WTC11 (cell line): ENCODE measurements at regions not wholly inside any gene's neighbourhood (a gene's known extent, or its start where the extent isn't known, plus 50 kb on each side); places are given as distances from the start of the nearest gene placed in this dataset.

ENCODE experiments used
- ATAC-seq: fragments of 200-7000 bp; cut with Tn5 transposase; 2 replicates; pipeline ENCODE4 v1.10.0; 2021; ENCODE audit warnings: mild to moderate bottlenecking, moderate library complexity
- CTCF ChIA-PET: fragments of 300-600 bp; sonication (Branson Sonifier 250); formaldehyde crosslinking; loops from one replicate; lab custom pipeline; 2021; ENCODE audit warnings: antibody characterized with exemption; lab: Charles Lee
- POLR2A ChIA-PET: fragments of 350-600 bp; sonication (Branson Sonifier 250); formaldehyde crosslinking; loops from one replicate; lab custom pipeline; 2021; ENCODE audit warnings: antibody characterized with exemption; lab: Charles Lee
- DNase-seq: peaks from one replicate; pipeline ENCODE4 v3.0.0; 2021; ENCODE audit warnings: low spot score
- H3K27ac Mint-ChIP-seq: 2 replicates; pipeline ENCODE4 v1.8.0; 2021; ENCODE audit warnings: mixed read lengths
- H3K27me3 Mint-ChIP-seq: 2 replicates; pipeline ENCODE4 v1.8.0; 2021; ENCODE audit warnings: low read depth, mild to moderate bottlenecking, moderate library complexity, mixed read lengths
- H3K36me3 Mint-ChIP-seq: 2 replicates; pipeline ENCODE4 v1.8.0; 2021; ENCODE audit warnings: mixed read lengths
- H3K4me1 Mint-ChIP-seq: 2 replicates; pipeline ENCODE4 v1.8.0; 2022; ENCODE audit warnings: mixed read lengths
- H3K4me3 Mint-ChIP-seq: 2 replicates; pipeline ENCODE4 v1.8.0; 2021; ENCODE audit warnings: mild to moderate bottlenecking, moderate library complexity, mixed read lengths
- H3K9me3 Mint-ChIP-seq: 2 replicates; pipeline ENCODE4 v1.8.0; 2021; ENCODE audit warnings: mixed read lengths
- CREB1 ChIP-seq: sonication (generic); formaldehyde crosslinking; IDR thresholded peaks from 2 replicates; pipeline ENCODE4 v1.8.0; 2023; ENCODE audit warnings: mild to moderate bottlenecking, missing genetic modification reagents
- ELF4 ChIP-seq: sonication (generic); formaldehyde crosslinking; IDR thresholded peaks from 2 replicates; pipeline ENCODE4 v1.8.1; 2022; ENCODE audit warnings: low read depth, mild to moderate bottlenecking, moderate library complexity, missing genetic modification reagents
- EMX1 ChIP-seq: fragments of 250-450 bp; sonication (Bioruptor Pico); IDR thresholded peaks from 2 replicates; pipeline ENCODE4 v1.8.0; 2021; ENCODE audit warnings: mild to moderate bottlenecking
- FOXJ3 ChIP-seq: sonication (generic); formaldehyde crosslinking; IDR thresholded peaks from 2 replicates; pipeline ENCODE4 v1.9.0; 2021; ENCODE audit warnings: missing genetic modification reagents, mild to moderate bottlenecking, borderline replicate concordance
- GRHL2 ChIP-seq: fragments of 250-450 bp; sonication (Bioruptor Pico); IDR thresholded peaks from 2 replicates; pipeline ENCODE4 v1.8.0; 2022; ENCODE audit warnings: mild to moderate bottlenecking, moderate library complexity; ENCODE audit not compliant: insufficient replicate concordance, severe bottlenecking
- NFE2L1 ChIP-seq: sonication (generic); formaldehyde crosslinking; IDR thresholded peaks from 2 replicates; pipeline ENCODE4 v1.8.1; 2023; ENCODE audit warnings: missing genetic modification reagents
- NR3C1 ChIP-seq: sonication (generic); formaldehyde crosslinking; conservative IDR thresholded peaks from 2 replicates; pipeline ENCODE4 v1.8.1; 2023; ENCODE audit warnings: low read depth, mild to moderate bottlenecking, missing genetic modification reagents
- PRRX2 ChIP-seq: fragments of 250-450 bp; sonication (Bioruptor Pico); IDR thresholded peaks from 2 replicates; pipeline ENCODE4 v1.8.0; 2021; ENCODE audit warnings: mild to moderate bottlenecking
- RELA ChIP-seq: sonication (generic); formaldehyde crosslinking; IDR thresholded peaks from 2 replicates; pipeline ENCODE4 v1.8.1; 2022; ENCODE audit warnings: missing genetic modification reagents, mild to moderate bottlenecking, borderline replicate concordance
- SMAD3 ChIP-seq: sonication (generic); formaldehyde crosslinking; IDR thresholded peaks from 2 replicates; pipeline ENCODE4 v1.8.0; 2022; ENCODE audit warnings: missing genetic modification reagents, mild to moderate bottlenecking, borderline replicate concordance
- SOX15 ChIP-seq: fragments of 250-450 bp; sonication (Bioruptor Pico); IDR thresholded peaks from 2 replicates; pipeline ENCODE4 v1.9.0; 2021; ENCODE audit warnings: mild to moderate bottlenecking
- TCF7 ChIP-seq: sonication (generic); formaldehyde crosslinking; IDR thresholded peaks from 2 replicates; pipeline ENCODE4 v1.8.0; 2022; ENCODE audit warnings: mild to moderate bottlenecking, low read depth, missing genetic modification reagents, moderate library complexity
- ZNF138 ChIP-seq: sonication (generic); formaldehyde crosslinking; conservative IDR thresholded peaks from 2 replicates; pipeline ENCODE4 v1.8.1; 2022; ENCODE audit warnings: mild to moderate bottlenecking, moderate library complexity, missing genetic modification reagents
- ZNF263 ChIP-seq: sonication (generic); formaldehyde crosslinking; IDR thresholded peaks from 2 replicates; pipeline ENCODE4 v1.8.1; 2022; ENCODE audit warnings: low read depth, mild to moderate bottlenecking, moderate library complexity, missing genetic modification reagents
- ZNF671 ChIP-seq: fragments of 250-450 bp; sonication (Bioruptor Pico); IDR thresholded peaks from 2 replicates; pipeline ENCODE4 v1.8.0; 2021; ENCODE audit warnings: mild to moderate bottlenecking
- TF ChIP-seq, protein P1 (sequence below): sonication (generic); formaldehyde crosslinking; IDR thresholded peaks from 2 replicates; pipeline ENCODE4 v1.8.0; 2022; ENCODE audit warnings: mild to moderate bottlenecking, missing genetic modification reagents
- TF ChIP-seq, protein P2 (sequence below): fragments of 250-450 bp; sonication (Bioruptor Pico); IDR thresholded peaks from 2 replicates; pipeline ENCODE4 v2.1.2; 2022; ENCODE audit warnings: mild to moderate bottlenecking, moderate library complexity
- TF ChIP-seq, protein P3 (sequence below): sonication (generic); formaldehyde crosslinking; IDR thresholded peaks from 2 replicates; pipeline ENCODE4 v1.8.1; 2022; ENCODE audit warnings: low read depth, missing genetic modification reagents, borderline replicate concordance

DNA sequence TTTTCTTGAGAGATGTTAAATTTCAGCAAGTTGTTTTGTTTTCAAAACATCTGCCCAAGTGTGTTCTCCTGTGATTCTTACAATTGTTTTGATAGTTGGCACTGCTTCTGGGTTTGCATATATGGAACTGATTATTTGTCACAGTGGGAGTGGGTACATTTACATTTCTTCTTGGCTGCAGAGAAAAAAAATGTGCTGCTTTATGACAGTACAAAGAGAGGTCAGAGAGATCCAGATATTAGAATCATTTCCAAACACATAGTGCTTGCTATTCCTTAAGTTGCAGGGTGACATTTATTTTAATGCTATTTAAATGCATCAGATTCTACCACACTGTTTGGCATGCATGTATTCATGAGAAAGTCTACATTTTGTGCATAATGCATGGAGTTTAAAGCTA lies 303.5 kb upstream of the MDGA2 start (continued):
- TF ChIP-seq, protein P1, sequence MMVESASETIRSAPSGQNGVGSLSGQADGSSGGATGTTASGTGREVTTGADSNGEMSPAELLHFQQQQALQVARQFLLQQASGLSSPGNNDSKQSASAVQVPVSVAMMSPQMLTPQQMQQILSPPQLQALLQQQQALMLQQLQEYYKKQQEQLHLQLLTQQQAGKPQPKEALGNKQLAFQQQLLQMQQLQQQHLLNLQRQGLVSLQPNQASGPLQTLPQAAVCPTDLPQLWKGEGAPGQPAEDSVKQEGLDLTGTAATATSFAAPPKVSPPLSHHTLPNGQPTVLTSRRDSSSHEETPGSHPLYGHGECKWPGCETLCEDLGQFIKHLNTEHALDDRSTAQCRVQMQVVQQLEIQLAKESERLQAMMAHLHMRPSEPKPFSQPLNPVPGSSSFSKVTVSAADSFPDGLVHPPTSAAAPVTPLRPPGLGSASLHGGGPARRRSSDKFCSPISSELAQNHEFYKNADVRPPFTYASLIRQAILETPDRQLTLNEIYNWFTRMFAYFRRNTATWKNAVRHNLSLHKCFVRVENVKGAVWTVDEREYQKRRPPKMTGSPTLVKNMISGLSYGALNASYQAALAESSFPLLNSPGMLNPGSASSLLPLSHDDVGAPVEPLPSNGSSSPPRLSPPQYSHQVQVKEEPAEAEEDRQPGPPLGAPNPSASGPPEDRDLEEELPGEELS (CRISPR knock-in tag), result no peak
- TF ChIP-seq PRRX2 (CRISPR knock-in tag), result no peak
- TF ChIP-seq, all 79 proteins: peak for 0

DNA sequence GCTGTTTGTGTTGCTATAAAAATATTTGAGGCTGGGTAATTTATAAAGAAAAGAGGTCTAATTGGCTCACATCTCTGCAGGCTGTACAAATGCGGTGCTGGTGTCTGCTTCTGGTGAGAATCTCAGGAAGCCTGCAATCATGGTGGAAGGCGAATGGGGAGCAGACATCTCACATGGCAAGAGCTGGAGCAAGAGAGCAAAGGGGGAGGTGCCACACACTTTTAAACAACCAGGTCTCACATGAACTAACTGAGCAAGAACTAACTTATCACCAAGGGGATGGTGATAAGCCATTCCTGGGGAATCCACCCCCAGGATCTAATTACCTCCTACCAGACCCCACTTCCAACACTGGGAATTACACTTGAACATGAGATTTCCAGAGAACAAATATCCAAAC lies 300.7 kb upstream of the MDGA2 start:
- DNase-seq (no peak), ATAC-seq (no peak; the same call in 1 of the 2 replicates)
- no peak for TF ChIP-seq RELA (CRISPR knock-in tag)
- no peak for TF ChIP-seq EMX1 (CRISPR knock-in tag)
- TF ChIP-seq NFE2L1 (CRISPR knock-in tag), result no peak
- no peak for TF ChIP-seq GRHL2
- TF ChIP-seq ELF4 (CRISPR knock-in tag), result no peak
- TF ChIP-seq, protein P2, sequence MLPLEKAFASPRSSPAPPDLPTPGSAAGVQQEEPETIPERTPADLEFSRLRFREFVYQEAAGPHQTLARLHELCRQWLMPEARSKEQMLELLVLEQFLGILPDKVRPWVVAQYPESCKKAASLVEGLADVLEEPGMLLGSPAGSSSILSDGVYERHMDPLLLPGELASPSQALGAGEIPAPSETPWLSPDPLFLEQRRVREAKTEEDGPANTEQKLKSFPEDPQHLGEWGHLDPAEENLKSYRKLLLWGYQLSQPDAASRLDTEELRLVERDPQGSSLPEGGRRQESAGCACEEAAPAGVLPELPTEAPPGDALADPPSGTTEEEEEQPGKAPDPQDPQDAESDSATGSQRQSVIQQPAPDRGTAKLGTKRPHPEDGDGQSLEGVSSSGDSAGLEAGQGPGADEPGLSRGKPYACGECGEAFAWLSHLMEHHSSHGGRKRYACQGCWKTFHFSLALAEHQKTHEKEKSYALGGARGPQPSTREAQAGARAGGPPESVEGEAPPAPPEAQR (CRISPR knock-in tag), result no peak
- ChIA-PET CTCF (no interaction called here), POLR2A (no interaction called here)
- H3K27me3 Mint-ChIP-seq, result peaks cover 3% of the 10 kb centered on the region
- H3K4me3 Mint-ChIP-seq, result no peak overlapping the region
- peaks cover 7% of the 10 kb centered on the region for H3K36me3 Mint-ChIP-seq
- H3K4me1 Mint-ChIP-seq, result peaks cover 8% of the 10 kb centered on the region; the same call in 1 of the 2 replicates
- no peak overlapping the region for H3K27ac Mint-ChIP-seq
- H3K9me3 Mint-ChIP-seq, result peaks cover 37% of the 10 kb centered on the region

DNA sequence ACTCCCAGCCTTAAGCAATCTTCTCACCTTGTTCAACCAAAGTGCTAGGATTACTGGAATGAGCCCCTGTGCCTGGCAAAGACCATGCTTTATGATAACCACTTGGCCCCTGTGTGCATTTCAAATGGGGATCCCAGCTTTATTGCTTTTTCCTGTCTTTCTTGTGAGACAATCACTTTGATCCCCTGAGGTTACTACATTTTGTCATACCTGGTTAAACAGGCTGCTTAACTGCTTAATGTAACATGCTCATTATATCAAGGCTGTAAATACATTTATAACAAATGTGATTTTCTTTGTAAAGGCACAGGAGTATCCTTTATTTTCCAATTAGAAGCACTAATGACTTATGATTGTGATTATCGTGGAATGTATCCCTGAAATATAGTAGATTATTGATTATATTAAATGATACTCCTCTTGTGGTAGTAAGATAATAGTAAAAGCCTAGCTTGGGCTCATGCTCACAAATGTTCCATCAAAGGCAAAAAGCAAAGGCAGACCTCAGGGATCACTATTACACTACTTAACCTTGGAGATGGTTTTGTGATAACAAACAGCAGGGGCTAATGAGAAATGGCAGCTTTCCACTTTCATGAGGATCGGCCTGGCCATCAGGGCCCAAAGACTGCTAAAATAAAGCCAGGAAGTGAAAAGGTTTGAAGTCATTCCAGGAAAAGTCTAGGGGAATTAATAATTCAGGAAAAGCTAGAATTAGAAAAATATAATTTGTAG lies 290.8 kb upstream of the MDGA2 start:
- DNase-seq, result no peak
- POLR2A ChIA-PET, result no interaction called here
- TF ChIP-seq TCF7 (no peak), ZNF671 (no peak), CREB1 (CRISPR knock-in tag) (no peak)
- TF ChIP-seq, protein P3, sequence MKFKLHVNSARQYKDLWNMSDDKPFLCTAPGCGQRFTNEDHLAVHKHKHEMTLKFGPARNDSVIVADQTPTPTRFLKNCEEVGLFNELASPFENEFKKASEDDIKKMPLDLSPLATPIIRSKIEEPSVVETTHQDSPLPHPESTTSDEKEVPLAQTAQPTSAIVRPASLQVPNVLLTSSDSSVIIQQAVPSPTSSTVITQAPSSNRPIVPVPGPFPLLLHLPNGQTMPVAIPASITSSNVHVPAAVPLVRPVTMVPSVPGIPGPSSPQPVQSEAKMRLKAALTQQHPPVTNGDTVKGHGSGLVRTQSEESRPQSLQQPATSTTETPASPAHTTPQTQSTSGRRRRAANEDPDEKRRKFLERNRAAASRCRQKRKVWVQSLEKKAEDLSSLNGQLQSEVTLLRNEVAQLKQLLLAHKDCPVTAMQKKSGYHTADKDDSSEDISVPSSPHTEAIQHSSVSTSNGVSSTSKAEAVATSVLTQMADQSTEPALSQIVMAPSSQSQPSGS (CRISPR knock-in tag), result no peak
- Mint-ChIP-seq H3K4me1 (peaks cover 11% of the 10 kb centered on the region), H3K9me3 (peaks cover 23% of the 10 kb centered on the region), H3K36me3 (no peaks in the 10 kb centered on the region), H3K27ac (no peak overlapping the region), H3K27me3 (peaks cover 9% of the 10 kb centered on the region), H3K4me3 (no peak overlapping the region)
- CTCF ChIA-PET, result no interaction called here
- ATAC-seq, result no peak

DNA sequence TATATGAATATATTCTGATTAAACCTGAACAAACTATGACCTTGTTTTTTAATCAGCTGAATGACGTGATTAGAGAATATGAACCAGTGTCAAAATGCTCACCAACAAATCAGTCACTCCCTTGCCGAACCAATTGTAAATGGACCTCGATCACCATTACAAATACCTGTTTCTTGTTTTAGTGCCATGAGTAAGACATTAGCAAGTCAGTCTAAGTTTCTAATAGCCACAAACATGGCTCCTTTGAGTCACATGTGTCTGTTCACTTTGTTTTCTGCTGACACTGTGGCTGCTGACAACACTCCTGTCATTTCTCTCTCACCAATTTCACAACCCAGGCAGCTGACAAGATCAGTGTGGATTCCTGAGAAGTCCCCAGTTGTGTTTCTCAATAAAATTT lies 286.2 kb upstream of the MDGA2 start:
- no peak overlapping the region for H3K27ac Mint-ChIP-seq

More for the DNA sequence above, 286.2 kb upstream of the MDGA2 start:
- Mint-ChIP-seq H3K27me3 (no peaks in the 10 kb centered on the region; the same call in 1 of the 2 replicates), H3K4me1 (peaks cover 13% of the 10 kb centered on the region), H3K4me3 (no peak overlapping the region), H3K9me3 (peaks cover 19% of the 10 kb centered on the region), H3K36me3 (no peaks in the 10 kb centered on the region)
- TF ChIP-seq NR3C1 (CRISPR knock-in tag), result no peak
- no peak for TF ChIP-seq FOXJ3 (CRISPR knock-in tag)
- no peak for TF ChIP-seq ZNF263 (CRISPR knock-in tag)
- TF ChIP-seq RELA (CRISPR knock-in tag), result no peak
- TF ChIP-seq SOX15 (CRISPR knock-in tag), result no peak
- TF ChIP-seq ZNF138 (CRISPR knock-in tag), result no peak
- no peak for TF ChIP-seq SMAD3
- ChIA-PET CTCF (no interaction called here), POLR2A (no interaction called here)
- no peak for ATAC-seq
- DNase-seq, result no peak
